ENCODE measurements at regions not wholly inside any gene's neighbourhood (a gene's known extent, or its start where the extent isn't known, plus 50 kb on each side); places are given as distances from the start of the nearest gene placed in this dataset.

- DNase-seq (ENCODE audit: low read depth) = no peak
- no peak overlapping the region for H3K4me3 ChIP-seq (ENCODE audit: low read depth, low read length)
- TF ChIP-seq, protein P1, sequence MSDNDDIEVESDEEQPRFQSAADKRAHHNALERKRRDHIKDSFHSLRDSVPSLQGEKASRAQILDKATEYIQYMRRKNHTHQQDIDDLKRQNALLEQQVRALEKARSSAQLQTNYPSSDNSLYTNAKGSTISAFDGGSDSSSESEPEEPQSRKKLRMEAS (IDR thresholded peaks at IDR 0.05; ENCODE audit: low read depth, low read length) = no peak
- TF ChIP-seq MYC (IDR thresholded peaks at IDR 0.05; ENCODE audit: low read depth, low read length) = no peak
Observed at GRCh38 chr2:156147594-156148330, 184.8 kb downstream of the NR4A2 start.

DNA sequence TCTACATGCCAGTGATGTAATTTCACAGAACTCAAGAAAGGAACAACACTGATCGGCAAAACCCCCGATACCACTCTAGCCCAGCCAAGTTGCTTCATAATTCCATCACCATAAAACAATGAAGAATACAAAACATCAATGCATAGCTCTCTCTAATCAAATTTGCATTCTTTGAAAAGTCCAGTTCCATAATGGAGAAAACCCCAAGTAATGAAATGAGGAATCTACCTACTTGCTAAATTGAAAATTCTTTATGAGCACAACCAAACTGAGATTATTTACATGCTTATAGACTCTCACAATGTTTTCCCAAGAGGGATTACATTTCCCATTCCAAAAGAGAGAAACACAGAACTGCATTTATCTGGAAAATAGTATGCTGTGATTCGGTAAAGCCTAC is 186.5 kb downstream of the NR4A2 start:
- H3K4me3 ChIP-seq (ENCODE audit: low read depth, low read length) = no peak overlapping the region
- DNase-seq (ENCODE audit: low read depth) = no peak
- TF ChIP-seq MYC (IDR thresholded peaks at IDR 0.05; ENCODE audit: low read depth, low read length) (no peak), POLR2A (IDR thresholded peaks at IDR 0.05; ENCODE audit: extremely low read depth, insufficient read length) (no peak)
- TF ChIP-seq, protein P1 (IDR thresholded peaks at IDR 0.05; ENCODE audit: low read depth, low read length) = no peak
- TF ChIP-seq, protein P2, sequence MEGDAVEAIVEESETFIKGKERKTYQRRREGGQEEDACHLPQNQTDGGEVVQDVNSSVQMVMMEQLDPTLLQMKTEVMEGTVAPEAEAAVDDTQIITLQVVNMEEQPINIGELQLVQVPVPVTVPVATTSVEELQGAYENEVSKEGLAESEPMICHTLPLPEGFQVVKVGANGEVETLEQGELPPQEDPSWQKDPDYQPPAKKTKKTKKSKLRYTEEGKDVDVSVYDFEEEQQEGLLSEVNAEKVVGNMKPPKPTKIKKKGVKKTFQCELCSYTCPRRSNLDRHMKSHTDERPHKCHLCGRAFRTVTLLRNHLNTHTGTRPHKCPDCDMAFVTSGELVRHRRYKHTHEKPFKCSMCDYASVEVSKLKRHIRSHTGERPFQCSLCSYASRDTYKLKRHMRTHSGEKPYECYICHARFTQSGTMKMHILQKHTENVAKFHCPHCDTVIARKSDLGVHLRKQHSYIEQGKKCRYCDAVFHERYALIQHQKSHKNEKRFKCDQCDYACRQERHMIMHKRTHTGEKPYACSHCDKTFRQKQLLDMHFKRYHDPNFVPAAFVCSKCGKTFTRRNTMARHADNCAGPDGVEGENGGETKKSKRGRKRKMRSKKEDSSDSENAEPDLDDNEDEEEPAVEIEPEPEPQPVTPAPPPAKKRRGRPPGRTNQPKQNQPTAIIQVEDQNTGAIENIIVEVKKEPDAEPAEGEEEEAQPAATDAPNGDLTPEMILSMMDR (IDR thresholded peaks at IDR 0.05; ENCODE audit: low read depth, low read length) = no peak

DNA sequence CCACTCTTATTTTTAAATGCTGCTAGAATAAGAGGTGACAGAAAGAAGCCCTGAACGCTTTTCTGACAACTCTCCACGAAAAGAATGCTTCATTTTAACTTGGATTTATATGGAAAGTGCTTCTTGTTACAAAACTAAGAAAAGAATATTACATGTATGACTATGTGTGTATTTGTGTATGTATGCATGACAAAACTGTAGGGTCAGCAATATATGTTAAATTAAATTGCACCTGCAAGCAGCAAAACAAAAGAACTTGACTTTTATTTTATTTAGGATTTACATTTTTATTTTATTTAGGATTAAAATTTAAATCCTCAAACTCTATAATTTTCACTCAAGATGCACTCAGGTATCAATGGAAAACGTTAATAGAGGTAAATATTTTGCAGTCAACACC is 187.1 kb downstream of the NR4A2 start:
- TF ChIP-seq, protein P2 (IDR thresholded peaks at IDR 0.05; ENCODE audit: low read depth, low read length) = no peak
- TF ChIP-seq POLR2A (IDR thresholded peaks at IDR 0.05; ENCODE audit: extremely low read depth, insufficient read length) = no peak
- TF ChIP-seq, protein P1 (IDR thresholded peaks at IDR 0.05; ENCODE audit: low read depth, low read length) = no peak
- no peak for TF ChIP-seq MYC (IDR thresholded peaks at IDR 0.05; ENCODE audit: low read depth, low read length)
- no peak overlapping the region for H3K4me3 ChIP-seq (ENCODE audit: low read depth, low read length)
- DNase-seq (ENCODE audit: low read depth) = no peak

- TF ChIP-seq, protein P1 (IDR thresholded peaks at IDR 0.05; ENCODE audit: low read depth, low read length) = no peak
- no peak for TF ChIP-seq POLR2A (IDR thresholded peaks at IDR 0.05; ENCODE audit: extremely low read depth, insufficient read length)
- DNase-seq (ENCODE audit: low read depth) = no peak
- no peak overlapping the region for H3K4me3 ChIP-seq (ENCODE audit: low read depth, low read length)
Observed at GRCh38 chr2:156136566-156136965, 196.0 kb downstream of the NR4A2 start.

DNA sequence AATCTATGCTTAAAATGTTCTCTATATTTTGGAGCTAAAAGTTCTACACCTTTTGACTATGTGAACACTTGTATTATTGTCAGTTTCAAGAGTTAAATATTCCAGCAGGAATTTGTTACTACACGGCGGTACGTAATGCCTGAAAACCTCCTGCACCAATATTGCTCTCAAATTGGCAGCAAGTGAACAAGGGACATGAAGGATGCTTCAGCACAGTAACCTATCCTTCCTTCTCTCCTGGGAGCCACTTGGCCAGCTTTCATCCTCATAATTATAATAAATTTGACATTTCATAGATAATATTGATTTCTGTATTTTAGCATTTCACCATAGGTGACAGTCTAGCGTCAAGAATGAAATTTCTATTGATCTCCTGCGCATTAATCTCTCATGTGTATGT is 197.6 kb downstream of the NR4A2 start:
- H3K4me3 ChIP-seq (ENCODE audit: low read depth, low read length) = no peak overlapping the region
- no peak for TF ChIP-seq POLR2A (IDR thresholded peaks at IDR 0.05; ENCODE audit: extremely low read depth, insufficient read length)
- TF ChIP-seq, protein P2 (IDR thresholded peaks at IDR 0.05; ENCODE audit: low read depth, low read length) = no peak
- TF ChIP-seq, protein P1 (IDR thresholded peaks at IDR 0.05; ENCODE audit: low read depth, low read length) = no peak
- TF ChIP-seq MYC (IDR thresholded peaks at IDR 0.05; ENCODE audit: low read depth, low read length) = no peak
- no peak for DNase-seq (ENCODE audit: low read depth)

GRCh38 chr2:156132941-156133340 is 199.6 kb downstream of the NR4A2 start:
- no peak for DNase-seq (ENCODE audit: low read depth)
- TF ChIP-seq MYC (IDR thresholded peaks at IDR 0.05; ENCODE audit: low read depth, low read length) = no peak
- TF ChIP-seq, protein P1 (IDR thresholded peaks at IDR 0.05; ENCODE audit: low read depth, low read length) = no peak
- TF ChIP-seq, protein P2 (IDR thresholded peaks at IDR 0.05; ENCODE audit: low read depth, low read length) = no peak
- no peak for TF ChIP-seq POLR2A (IDR thresholded peaks at IDR 0.05; ENCODE audit: extremely low read depth, insufficient read length)
- H3K4me3 ChIP-seq (ENCODE audit: low read depth, low read length) = no peak overlapping the region

All from NB4 (cell line).